NCI-H1092 treated with DMSO at 0.1 percent for 48 hours (cell line): ENCODE measurements at regions not wholly inside any gene's neighbourhood (a gene's known extent, or its start where the extent isn't known, plus 50 kb on each side); places are given as distances from the start of the nearest gene placed in this dataset.

Source experiments
- DNase-seq: peaks from one replicate; lab custom pipeline; 2025; lab: John Stamatoyannopoulos, UW

DNA sequence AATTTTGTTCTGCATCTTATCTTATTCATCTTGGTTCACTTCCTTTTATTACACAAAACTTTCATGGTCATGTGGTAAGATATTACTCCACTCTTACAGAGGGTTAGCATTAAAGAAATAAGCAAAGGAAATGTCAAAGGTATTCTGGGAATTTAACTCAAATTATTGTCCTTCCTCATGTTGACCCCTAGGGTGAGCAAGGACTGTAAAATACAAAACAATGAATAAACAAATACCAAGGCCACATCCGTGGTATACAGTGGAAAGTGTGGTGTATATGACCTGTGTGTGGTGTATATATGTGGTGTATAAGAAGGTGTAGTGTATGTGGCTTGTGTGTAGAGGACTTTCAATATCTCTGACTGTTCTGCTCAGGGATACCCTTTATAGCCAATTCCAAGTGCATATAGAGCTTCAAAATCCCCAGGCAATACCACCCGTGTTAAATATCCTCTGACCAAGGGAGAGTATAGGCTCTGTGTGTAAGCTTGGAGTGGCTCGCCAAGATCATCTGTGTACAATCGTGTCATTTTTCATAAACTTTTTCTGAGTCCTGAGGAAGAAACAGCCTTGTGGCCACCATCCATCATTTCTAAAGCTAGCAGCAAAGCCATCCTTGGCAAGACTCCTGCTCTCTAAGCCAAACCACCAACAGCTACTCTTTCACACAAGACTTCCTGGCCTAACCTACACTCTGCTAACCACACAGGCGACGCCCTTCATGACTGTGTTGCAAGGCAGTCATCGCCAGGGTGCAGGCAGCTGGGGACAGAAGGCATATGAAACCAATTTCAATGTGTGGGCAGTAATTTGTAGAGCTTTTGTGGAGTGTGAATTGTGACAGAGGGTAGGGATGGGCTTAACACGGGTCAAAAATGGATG lies 548.0 kb downstream of the ETS1 start:
- no peak for DNase-seq

DNA sequence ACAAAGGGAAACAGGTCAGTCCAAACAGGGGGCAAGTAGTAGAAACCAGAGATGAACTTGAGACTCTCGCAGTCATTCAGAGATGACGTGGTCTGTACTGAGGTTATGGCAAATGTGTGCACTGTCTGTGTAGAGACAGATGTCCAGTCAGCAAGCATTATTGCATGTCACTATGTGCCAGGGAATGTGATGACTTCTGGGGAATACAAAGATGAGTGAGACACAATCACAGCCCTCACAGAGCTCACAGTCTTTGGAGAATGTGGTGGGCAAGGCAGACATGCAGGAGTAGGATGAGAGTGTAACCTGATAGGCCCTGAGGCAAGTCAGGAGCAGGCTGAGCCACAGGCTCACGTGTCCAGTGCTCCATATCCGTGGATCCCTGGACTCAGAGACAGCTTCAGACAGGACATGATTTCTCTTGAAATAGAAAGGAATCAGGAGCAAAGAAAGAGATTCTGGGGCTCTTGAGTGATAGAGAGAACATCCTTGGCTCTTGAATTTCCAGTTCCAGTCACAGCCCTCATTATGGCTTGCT lies 550.7 kb downstream of the ETS1 start:
- no peak for DNase-seq

DNA sequence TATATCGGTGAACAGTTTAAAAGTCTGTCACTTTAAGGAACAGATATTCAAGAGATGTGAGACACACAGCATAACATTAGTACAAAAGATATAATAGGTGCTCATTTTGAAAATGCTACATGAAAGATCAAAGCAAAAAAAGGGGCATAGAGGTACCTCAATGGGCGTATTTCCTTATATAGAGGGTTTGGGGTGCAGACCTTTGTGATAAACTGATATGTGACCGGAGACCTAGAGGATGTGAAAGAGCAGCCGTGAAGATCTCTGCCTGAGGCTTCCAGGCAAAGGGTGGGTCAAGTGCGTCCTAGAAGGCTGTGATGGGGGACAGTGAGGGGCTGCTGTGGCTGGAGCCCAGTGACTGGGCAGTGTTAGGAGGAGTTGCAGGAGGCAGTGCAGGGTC lies 551.4 kb downstream of the ETS1 start:
- no peak for DNase-seq

DNA sequence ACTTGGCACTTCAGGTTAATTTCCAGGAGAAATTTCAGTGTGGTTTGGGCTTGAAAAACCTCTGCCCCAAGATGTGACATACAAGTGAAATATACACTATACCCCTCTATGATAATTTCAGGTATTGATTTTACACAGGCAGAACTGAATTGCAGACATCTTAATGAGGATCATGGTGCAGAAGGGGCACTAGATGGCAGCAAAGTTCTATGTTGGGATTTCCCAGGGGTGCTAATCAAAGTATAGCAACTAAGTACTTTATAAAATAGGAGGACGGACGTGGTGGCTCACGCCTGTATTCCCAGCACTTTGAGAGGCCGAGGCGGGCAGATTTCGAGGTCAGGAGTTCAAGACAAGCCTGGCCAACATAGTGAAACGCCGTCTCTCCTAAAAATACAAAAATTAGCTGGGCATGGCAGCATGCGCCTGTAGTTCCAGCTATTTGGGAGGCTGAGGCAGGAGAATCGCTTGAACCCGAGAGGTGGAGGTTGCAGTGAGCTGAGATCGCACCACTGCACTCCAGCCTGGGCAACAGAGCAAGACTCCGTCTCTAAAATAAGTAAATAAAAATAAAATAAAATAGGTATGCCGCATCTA lies 555.7 kb downstream of the ETS1 start:
- DNase-seq: peak; percentile 87

DNA sequence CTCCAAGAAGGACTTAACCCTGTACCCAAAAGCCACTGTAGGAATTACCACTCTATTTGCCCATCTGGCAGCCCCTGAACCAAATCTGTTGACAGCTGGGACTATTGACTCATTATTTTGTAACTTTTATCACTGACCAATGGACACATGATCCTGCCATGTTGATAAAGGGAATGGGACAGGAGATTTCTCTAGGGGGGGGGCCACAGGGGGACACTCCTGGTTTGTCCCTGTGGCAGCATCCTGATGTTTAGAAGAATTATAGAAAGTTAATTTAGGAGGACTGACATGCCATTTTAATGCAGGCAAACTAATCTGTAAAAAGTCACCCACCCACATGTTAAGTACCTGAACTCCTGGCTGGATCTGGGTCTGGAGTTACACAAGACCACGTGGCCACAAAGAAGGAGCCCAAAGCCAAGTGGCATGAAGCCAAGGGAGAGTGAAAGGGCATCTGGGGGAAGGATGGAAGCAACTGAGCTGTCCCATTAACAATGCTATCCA lies 558.1 kb downstream of the ETS1 start:
- DNase-seq: no peak

DNA sequence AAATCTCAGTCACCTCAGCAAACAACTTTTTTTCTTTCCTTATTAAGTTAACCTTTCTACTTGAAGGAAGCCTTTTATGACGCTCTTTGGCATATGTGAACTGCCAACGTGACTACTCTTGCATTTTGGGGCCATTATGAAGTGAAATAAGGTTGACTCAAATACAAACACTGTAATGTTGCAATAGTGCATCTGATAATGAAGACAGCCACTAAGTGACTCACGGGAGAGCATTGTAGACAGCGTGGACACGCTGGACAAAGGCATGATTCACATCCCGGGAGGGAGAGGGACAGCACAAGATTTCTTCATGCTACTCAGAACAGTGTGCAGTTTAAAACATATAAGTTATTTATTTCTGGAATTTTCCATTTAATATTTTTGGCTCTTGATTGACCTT lies 560.8 kb downstream of the ETS1 start:
- DNase-seq: no peak

- no peak for DNase-seq
Observed at GRCh38 chr11:128022761-128023160, 564.6 kb downstream of the ETS1 start.

- DNase-seq: no peak
Observed at GRCh38 chr11:128022007-128022368, 565.4 kb downstream of the ETS1 start.

GRCh38 chr11:128021349-128022006 lies 565.9 kb downstream of the ETS1 start:
- peak; percentile 41 for DNase-seq

DNA sequence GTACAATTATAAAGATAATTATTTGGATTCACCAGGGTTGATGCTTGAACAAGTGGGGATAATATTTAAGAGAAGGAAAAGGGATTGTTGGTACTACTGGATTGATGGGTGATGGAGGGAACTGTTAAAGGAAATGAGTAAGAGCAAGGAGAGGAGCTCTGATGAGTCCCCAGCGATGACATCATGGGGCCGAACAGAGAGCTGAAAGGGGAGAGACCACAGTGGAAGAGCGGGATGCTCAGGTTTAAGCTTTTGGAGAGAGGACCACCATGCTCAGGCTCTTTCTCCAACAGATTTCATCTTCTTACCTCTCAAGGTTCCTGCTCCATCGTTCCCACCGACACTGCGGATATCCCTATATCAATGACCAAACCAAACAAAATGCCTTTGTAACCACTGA lies 568.7 kb downstream of the ETS1 start:
- DNase-seq: no peak

GRCh38 chr11:128005562-128005961 lies 581.8 kb downstream of the ETS1 start:
- DNase-seq: no peak

DNA sequence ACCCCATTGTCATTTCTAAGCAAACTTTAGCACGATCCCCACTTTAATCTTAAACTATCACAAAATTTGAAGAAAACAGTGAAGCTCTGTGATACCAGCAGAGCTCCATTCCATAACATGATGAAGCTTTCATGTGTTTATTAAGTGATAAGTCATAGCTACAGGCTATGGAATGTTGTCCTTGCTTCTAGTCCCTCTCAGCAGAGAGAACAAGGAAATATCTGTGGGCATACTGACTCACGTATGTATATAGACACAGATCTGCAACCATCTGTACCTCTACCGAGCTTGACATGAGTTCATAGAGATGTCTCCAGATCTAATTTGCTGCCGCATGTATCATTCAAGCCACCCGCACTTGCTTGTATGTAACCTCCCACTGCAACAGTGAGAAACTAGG lies 588.9 kb downstream of the ETS1 start:
- no peak for DNase-seq

- DNase-seq: peak; percentile 47
Observed at GRCh38 chr11:127997594-127997993, 589.8 kb downstream of the ETS1 start.

- no peak for DNase-seq
Observed at GRCh38 chr11:127996825-127997224, 590.5 kb downstream of the ETS1 start.

DNA sequence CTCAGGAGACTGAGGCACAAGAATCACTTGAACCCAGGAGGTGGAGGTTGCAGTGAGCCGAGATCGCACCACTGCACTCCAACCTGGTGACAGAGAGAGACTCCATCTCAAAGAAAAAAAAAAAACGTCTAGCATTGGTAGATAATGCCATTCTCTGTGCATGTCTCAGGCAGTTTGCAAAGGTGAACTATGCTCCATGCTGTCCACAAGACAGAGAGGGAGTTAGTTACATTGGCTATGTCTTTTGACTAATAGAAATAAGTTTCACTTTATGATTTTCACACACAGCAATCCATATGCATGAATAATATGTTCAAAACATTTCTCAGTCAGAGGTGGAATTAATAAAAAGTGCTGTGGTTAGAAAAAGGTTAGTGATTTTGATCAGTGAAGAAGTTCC lies 591.4 kb downstream of the ETS1 start:
- DNase-seq: no peak

DNA sequence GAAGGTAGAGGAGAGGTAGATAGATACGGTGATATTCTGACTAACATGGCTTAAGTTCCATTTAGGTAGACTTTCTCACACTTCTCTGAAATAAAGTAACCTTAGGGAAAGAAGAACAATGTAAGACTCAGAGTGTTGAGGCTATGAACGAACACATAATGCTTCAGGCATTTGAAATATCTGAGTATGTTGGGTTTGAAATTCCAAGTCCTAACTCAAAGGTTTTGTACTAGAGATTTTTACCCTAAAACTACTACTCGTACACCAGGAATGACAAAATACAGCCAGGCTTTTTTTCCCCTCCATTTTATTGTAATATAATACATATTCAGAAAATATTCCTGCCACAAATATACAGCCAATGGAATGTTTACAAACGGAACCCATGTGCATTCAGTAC lies 592.6 kb downstream of the ETS1 start:
- DNase-seq: no peak

- DNase-seq: no peak
Observed at GRCh38 chr11:127993788-127994187, 593.6 kb downstream of the ETS1 start.

- DNase-seq: no peak
Observed at GRCh38 chr11:127993281-127993680, 594.1 kb downstream of the ETS1 start.

DNA sequence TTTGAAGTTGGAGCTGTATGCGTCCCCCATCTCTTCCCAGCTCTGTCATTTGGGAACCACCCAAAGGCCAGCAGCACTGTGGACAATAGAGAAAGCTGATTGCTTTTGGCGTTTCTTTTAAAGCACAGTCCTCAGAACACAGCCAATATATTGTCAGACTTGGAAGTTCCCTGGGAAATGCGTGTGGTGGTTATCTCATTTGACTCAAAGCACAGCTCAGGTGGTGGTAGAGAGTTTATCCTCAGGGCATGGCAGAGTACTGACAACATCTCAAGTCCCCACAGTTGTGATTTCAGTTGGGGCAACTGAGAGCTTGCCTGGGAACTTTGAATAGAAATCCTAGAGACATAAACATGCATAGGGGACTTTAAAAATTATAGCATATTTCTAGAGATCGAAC lies 601.3 kb downstream of the ETS1 start:
- no peak for DNase-seq

DNA sequence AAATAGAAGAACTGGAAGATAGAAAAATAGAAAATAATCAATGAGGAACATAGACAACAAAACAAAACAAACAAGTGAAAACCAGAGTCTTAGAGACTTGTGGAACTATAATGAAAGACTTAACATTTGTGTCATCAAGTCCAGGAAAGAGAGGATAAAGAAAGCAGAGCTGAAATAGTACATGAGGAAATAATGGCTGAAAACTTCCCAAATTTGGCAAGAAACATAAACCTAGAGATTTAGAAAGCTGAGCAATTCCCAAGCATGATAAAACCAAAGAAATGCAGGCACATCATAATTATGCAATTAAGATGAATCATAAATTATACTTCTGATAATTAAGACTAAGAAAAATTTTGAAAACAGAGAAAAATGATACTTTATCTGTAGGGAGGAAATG lies 614.5 kb downstream of the ETS1 start:
- DNase-seq: no peak

DNA sequence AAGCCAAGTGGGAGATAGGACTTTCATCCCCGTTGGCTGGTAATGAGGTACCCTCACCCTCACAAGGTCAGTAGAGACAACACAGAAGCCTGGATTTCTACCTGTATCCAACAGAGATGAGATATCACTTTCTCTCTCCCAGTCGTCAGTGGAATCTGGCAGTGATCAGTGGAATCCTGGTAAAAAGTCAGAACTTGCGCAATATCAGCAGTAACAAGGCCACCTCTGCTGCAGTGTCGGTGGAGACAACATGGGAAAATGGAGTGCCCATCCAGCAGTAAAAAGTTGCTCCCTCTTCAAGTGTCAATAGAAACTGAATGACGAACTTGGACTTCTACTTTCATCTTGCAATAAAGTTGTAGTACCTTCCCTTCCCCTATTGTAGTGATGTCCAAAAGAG lies 615.9 kb downstream of the ETS1 start:
- no peak for DNase-seq

DNA sequence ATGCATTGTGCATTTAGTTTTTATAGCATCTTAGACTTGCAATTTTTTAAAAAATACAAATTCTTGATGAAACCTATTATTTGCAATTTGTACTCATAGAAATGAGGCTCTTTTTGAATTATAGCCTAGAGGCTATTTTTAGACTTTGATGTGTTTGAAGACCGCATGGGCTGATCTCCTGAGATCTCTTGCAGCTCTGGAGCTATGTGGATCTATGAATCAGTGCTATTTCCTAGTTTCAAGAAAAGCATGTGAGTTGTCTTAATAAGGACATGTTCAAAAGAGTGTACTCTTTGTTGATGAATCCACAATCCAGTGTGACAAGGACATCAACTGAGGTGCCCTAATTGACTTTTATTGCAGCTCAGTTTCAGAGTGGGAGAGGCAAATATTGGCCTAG lies 620.5 kb downstream of the ETS1 start:
- DNase-seq: no peak
